HUES64 (cell line): ENCODE measurements at regions not wholly inside any gene's neighbourhood (a gene's known extent, or its start where the extent isn't known, plus 50 kb on each side); places are given as distances from the start of the nearest gene placed in this dataset.
"Not testable (repeated sequence)": the region's sequence is repeated elsewhere in the genome, so short reads cannot be mapped to it uniquely, and the experiment has no call there.

Experiments
- H3K27ac ChIP-seq: 2 replicates; pipeline ENCODE4 v1.7.0; 2013; ENCODE audit warnings: low read depth, low read length, inconsistent platforms
- H3K27me3 ChIP-seq: 2 replicates; pipeline ENCODE4 v1.6.1; 2013; ENCODE audit warnings: mild to moderate bottlenecking, low read length; ENCODE audit not compliant: insufficient read depth
- H3K36me3 ChIP-seq: 2 replicates; pipeline ENCODE4 v1.6.1; 2013; ENCODE audit warnings: mild to moderate bottlenecking, low read length; ENCODE audit not compliant: insufficient read depth
- H3K4me1 ChIP-seq: 2 replicates; pipeline ENCODE4 v1.6.1; 2013; ENCODE audit warnings: mild to moderate bottlenecking, low read length, moderate library complexity; ENCODE audit not compliant: insufficient read depth
- H3K4me3 ChIP-seq: 2 replicates; pipeline ENCODE4 v1.5.1; 2013; ENCODE audit warnings: mild to moderate bottlenecking, low read length, moderate library complexity
- H3K9ac ChIP-seq: 2 replicates; pipeline ENCODE4 v1.6.1; 2013; ENCODE audit warnings: mild to moderate bottlenecking, low read depth, low read length
- H3K9me3 ChIP-seq: 2 replicates; pipeline ENCODE4 v1.6.1; 2013; ENCODE audit warnings: low read depth, low read length; ENCODE audit not compliant: insufficient read depth
- WGBS: fragments of 150-250, 120-280 bp; methylation state at CpG from one replicate; pipeline ENCODE4 v1.1.7; 2013; ENCODE audit warnings: missing lambda C conversion rate; 5-methylcytosine and 5-hydroxymethylcytosine counted together

- H3K36me3 ChIP-seq: no peaks in the 10 kb centered on the region
- WGBS: 95% methylated on average over 8 of the region's 8 CpGs
- H3K27me3 ChIP-seq: no peaks in the 10 kb centered on the region
- H3K9me3 ChIP-seq: no peaks in the 10 kb centered on the region
- H3K4me1 ChIP-seq: peaks cover 2% of the 10 kb centered on the region; the same call in 1 of the 2 replicates
- no peak overlapping the region for H3K4me3 ChIP-seq
- no peak overlapping the region for H3K9ac ChIP-seq
- no peak overlapping the region for H3K27ac ChIP-seq
Observed at GRCh38 chr13:103883698-103884097, 817.5 kb upstream of the SLC10A2 start.

GRCh38 chr13:103883164-103883563 is 816.9 kb upstream of the SLC10A2 start:
- Histone ChIP-seq H3K4me1 (peaks cover 2% of the 10 kb centered on the region; the same call in 1 of the 2 replicates), H3K27me3 (no peaks in the 10 kb centered on the region), H3K27ac (no peak overlapping the region), H3K9ac (no peak overlapping the region), H3K9me3 (no peaks in the 10 kb centered on the region), H3K4me3 (no peak overlapping the region), H3K36me3 (no peaks in the 10 kb centered on the region)
- WGBS: 12% methylated on average over 6 of the region's 7 CpGs

- H3K27me3 ChIP-seq, H3K27ac ChIP-seq, H3K9me3 ChIP-seq, H3K4me3 ChIP-seq, H3K36me3 ChIP-seq, H3K9ac ChIP-seq, H3K4me1 ChIP-seq: not testable (repeated sequence)
- WGBS: 96% methylated on average over 13 of the region's 13 CpGs
Observed at GRCh38 chr13:103880146-103880545, 813.9 kb upstream of the SLC10A2 start.

- Histone ChIP-seq H3K4me3 (no peak overlapping the region), H3K9me3 (no peaks in the 10 kb centered on the region), H3K27ac (no peak overlapping the region), H3K36me3 (no peaks in the 10 kb centered on the region), H3K27me3 (no peaks in the 10 kb centered on the region), H3K4me1 (peaks cover 2% of the 10 kb centered on the region; the same call in 1 of the 2 replicates), H3K9ac (no peak overlapping the region)
- WGBS: 95% methylated on average over 2 of the region's 2 CpGs
Observed at GRCh38 chr13:103878891-103879605, 812.8 kb upstream of the SLC10A2 start.

- H3K27me3 ChIP-seq: no peaks in the 10 kb centered on the region
- no peak overlapping the region for H3K27ac ChIP-seq
- 91% methylated on average over 6 of the region's 6 CpGs for WGBS
Observed at GRCh38 chr13:103876571-103876970, 810.4 kb upstream of the SLC10A2 start.

GRCh38 chr13:103873725-103874124 is 807.5 kb upstream of the SLC10A2 start:
- H3K4me1 ChIP-seq: no peaks in the 10 kb centered on the region
- no peaks in the 10 kb centered on the region for H3K27me3 ChIP-seq
- no peak overlapping the region for H3K27ac ChIP-seq
- no peak overlapping the region for H3K9ac ChIP-seq
- 89% methylated on average over 4 of the region's 4 CpGs for WGBS
- H3K4me3 ChIP-seq: no peak overlapping the region
- no peaks in the 10 kb centered on the region for H3K36me3 ChIP-seq
- no peaks in the 10 kb centered on the region for H3K9me3 ChIP-seq

More at GRCh38 chr13:103876571-103876970, 810.4 kb upstream of the SLC10A2 start:
- Histone ChIP-seq H3K9me3 (no peaks in the 10 kb centered on the region), H3K9ac (no peak overlapping the region), H3K4me1 (no peaks in the 10 kb centered on the region), H3K36me3 (no peaks in the 10 kb centered on the region), H3K4me3 (no peak overlapping the region)

GRCh38 chr13:103866048-103866447 is 799.8 kb upstream of the SLC10A2 start:
- WGBS: 81% methylated on average over 7 of the region's 8 CpGs
- no peaks in the 10 kb centered on the region for H3K36me3 ChIP-seq
- H3K27me3 ChIP-seq: no peaks in the 10 kb centered on the region
- H3K27ac ChIP-seq: no peak overlapping the region
- H3K9ac ChIP-seq: no peak overlapping the region
- no peaks in the 10 kb centered on the region for H3K9me3 ChIP-seq
- no peak overlapping the region for H3K4me3 ChIP-seq
- peaks cover 10% of the 10 kb centered on the region; the same call in 1 of the 2 replicates for H3K4me1 ChIP-seq

GRCh38 chr13:103862525-103862924 is 796.3 kb upstream of the SLC10A2 start:
- no peak overlapping the region for H3K27ac ChIP-seq
- H3K36me3 ChIP-seq: no peaks in the 10 kb centered on the region
- no peak overlapping the region for H3K9ac ChIP-seq
- H3K27me3 ChIP-seq: no peaks in the 10 kb centered on the region
- no peaks in the 10 kb centered on the region for H3K9me3 ChIP-seq
- H3K4me1 ChIP-seq: peaks cover 10% of the 10 kb centered on the region; the same call in 1 of the 2 replicates
- no peak overlapping the region for H3K4me3 ChIP-seq
- 96% methylated on average over 4 of the region's 4 CpGs for WGBS

- H3K9ac ChIP-seq: no peak overlapping the region
- H3K27ac ChIP-seq: no peak overlapping the region
- no peaks in the 10 kb centered on the region for H3K4me1 ChIP-seq
- no peaks in the 10 kb centered on the region for H3K9me3 ChIP-seq
- no peak overlapping the region for H3K4me3 ChIP-seq
- no peaks in the 10 kb centered on the region for H3K36me3 ChIP-seq
- 92% methylated on average over 3 of the region's 3 CpGs for WGBS
- H3K27me3 ChIP-seq: no peaks in the 10 kb centered on the region
Observed at GRCh38 chr13:103859952-103860351, 793.7 kb upstream of the SLC10A2 start.

GRCh38 chr13:103852036-103852435 is 785.8 kb upstream of the SLC10A2 start:
- Histone ChIP-seq H3K4me3 (no peak overlapping the region), H3K27ac (no peak overlapping the region), H3K27me3 (no peaks in the 10 kb centered on the region), H3K9me3 (no peaks in the 10 kb centered on the region), H3K9ac (no peak overlapping the region), H3K36me3 (no peaks in the 10 kb centered on the region), H3K4me1 (no peaks in the 10 kb centered on the region)
- 90% methylated on average over 5 of the region's 5 CpGs for WGBS

GRCh38 chr13:103844471-103844870 is 778.3 kb upstream of the SLC10A2 start:
- 93% methylated on average over 2 of the region's 2 CpGs for WGBS
- H3K27me3 ChIP-seq: no peaks in the 10 kb centered on the region

GRCh38 chr13:103839460-103839859 is 773.2 kb upstream of the SLC10A2 start:
- no peak overlapping the region for H3K27ac ChIP-seq
- no peaks in the 10 kb centered on the region for H3K27me3 ChIP-seq
- H3K4me3 ChIP-seq: no peak overlapping the region
- H3K9ac ChIP-seq: no peak overlapping the region
- H3K36me3 ChIP-seq: no peaks in the 10 kb centered on the region
- peaks cover 9% of the 10 kb centered on the region; the same call in 1 of the 2 replicates for H3K4me1 ChIP-seq
- WGBS: 94% methylated on average over 3 of the region's 3 CpGs
- H3K9me3 ChIP-seq: no peaks in the 10 kb centered on the region

More at GRCh38 chr13:103844471-103844870, 778.3 kb upstream of the SLC10A2 start:
- Histone ChIP-seq H3K36me3 (no peaks in the 10 kb centered on the region), H3K4me1 (no peaks in the 10 kb centered on the region), H3K9me3 (no peaks in the 10 kb centered on the region), H3K9ac (no peak overlapping the region), H3K4me3 (no peak overlapping the region), H3K27ac (no peak overlapping the region)
